ENCODE measurements at regions not wholly inside any gene's neighbourhood (a gene's known extent, or its start where the extent isn't known, plus 50 kb on each side); places are given as distances from the start of the nearest gene placed in this dataset.

GRCh38 chr22:44407171-44407986, 90.7 kb downstream of the RTL6 start:
- TF ChIP-seq CTCF (conservative IDR thresholded peaks at IDR 0.05 in 1 of 2, IDR thresholded peaks at IDR 0.05 in 1 of 2; ENCODE audit: low read depth in 1 of 2, low read length in 2 of 2), result no peak
- no peak for TF ChIP-seq EZH2 (IDR thresholded peaks at IDR 0.05; ENCODE audit: low read length, missing control alignments)
